ENCODE measurements at regions not wholly inside any gene's neighbourhood (a gene's known extent, or its start where the extent isn't known, plus 50 kb on each side); places are given as distances from the start of the nearest gene placed in this dataset.
A peak's percentile ranks its signal among the peaks of the same experiment; 100 is the strongest.

DNA sequence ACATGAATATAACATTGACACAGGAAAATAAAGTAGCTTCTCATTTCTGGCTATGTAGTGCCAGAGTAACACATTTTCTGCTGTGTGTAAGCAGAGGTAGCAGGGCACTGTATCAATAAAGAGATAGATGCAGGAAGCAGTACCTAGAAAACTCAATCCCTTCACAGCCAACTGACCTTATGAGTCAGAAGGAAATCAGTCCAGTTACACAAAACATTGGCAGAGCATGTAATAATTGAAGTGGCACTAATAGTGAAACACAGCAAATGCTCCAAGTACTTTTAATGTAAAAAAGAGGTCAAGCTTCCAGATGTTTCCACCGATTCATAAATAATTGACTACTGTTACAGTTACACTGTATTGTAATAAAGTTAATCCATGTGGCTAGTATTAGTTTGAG is 706.6 kb downstream of the EFNA5 start:
- FAIRE-seq, result no peak
- H3K9me3 Mint-ChIP-seq (ENCODE audit: unreplicated experiment), result no peaks in the 10 kb centered on the region
- TF ChIP-seq EZH2 (IDR thresholded peaks at IDR 0.05; ENCODE audit: insufficient read depth, low read length), result no peak
- TF ChIP-seq, protein P1, sequence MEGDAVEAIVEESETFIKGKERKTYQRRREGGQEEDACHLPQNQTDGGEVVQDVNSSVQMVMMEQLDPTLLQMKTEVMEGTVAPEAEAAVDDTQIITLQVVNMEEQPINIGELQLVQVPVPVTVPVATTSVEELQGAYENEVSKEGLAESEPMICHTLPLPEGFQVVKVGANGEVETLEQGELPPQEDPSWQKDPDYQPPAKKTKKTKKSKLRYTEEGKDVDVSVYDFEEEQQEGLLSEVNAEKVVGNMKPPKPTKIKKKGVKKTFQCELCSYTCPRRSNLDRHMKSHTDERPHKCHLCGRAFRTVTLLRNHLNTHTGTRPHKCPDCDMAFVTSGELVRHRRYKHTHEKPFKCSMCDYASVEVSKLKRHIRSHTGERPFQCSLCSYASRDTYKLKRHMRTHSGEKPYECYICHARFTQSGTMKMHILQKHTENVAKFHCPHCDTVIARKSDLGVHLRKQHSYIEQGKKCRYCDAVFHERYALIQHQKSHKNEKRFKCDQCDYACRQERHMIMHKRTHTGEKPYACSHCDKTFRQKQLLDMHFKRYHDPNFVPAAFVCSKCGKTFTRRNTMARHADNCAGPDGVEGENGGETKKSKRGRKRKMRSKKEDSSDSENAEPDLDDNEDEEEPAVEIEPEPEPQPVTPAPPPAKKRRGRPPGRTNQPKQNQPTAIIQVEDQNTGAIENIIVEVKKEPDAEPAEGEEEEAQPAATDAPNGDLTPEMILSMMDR (IDR thresholded peaks at IDR 0.05; ENCODE audit: insufficient read depth, low read depth, low read length), result no peak

DNA sequence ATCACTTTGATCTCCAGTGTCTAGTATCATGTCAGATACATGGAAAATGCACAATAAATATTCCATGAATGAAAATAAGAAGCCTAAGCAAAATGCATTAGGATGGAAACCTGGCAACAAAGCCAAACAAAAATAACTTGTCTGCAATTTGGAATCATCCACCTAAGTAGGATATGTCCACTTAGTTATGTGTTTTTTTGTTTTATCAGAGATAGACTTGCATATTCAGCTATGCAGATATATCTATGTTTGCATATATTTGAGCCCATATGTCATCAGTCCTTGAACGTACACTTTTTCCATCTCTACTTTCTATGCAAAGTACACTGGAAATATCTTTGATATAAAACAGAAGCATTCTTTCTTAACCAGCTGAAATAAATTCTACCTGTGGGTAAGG is 707.1 kb downstream of the EFNA5 start:
- Mint-ChIP-seq H3K9me3 (ENCODE audit: unreplicated experiment) (no peaks in the 10 kb centered on the region), H3K4me1 (ENCODE audit: low read depth, unreplicated experiment) (peaks cover 4% of the 10 kb centered on the region), H3K36me3 (ENCODE audit: low read depth, unreplicated experiment) (no peaks in the 10 kb centered on the region), H3K27me3 (ENCODE audit: low read depth, unreplicated experiment) (no peaks in the 10 kb centered on the region), H3K4me3 (ENCODE audit: unreplicated experiment) (no peak overlapping the region), H3K27ac (ENCODE audit: unreplicated experiment) (no peak overlapping the region)
- Histone ChIP-seq H3K4me2 (ENCODE audit: low read length) (no peak overlapping the region), H2AFZ (ENCODE audit: low read depth, low read length) (no peak overlapping the region), H3K4me3 (ENCODE audit: insufficient read depth, low read depth, low read length) (no peak overlapping the region), H3K9ac (ENCODE audit: low read length) (no peak overlapping the region), H3K27me3 (ENCODE audit: insufficient read depth, low read length) (no peaks in the 10 kb centered on the region), H4K20me1 (ENCODE audit: insufficient read depth, low read length) (no peaks in the 10 kb centered on the region), H3K36me3 (ENCODE audit: insufficient read depth, low read length) (no peaks in the 10 kb centered on the region), H3K9me3 (ENCODE audit: insufficient read depth, low read depth, low read length) (no peaks in the 10 kb centered on the region), H3K27ac (ENCODE audit: low read depth, low read length) (no peak overlapping the region), H3K79me2 (ENCODE audit: insufficient read depth, low read length) (no peaks in the 10 kb centered on the region), H3K4me1 (ENCODE audit: insufficient read depth, low read length) (no peaks in the 10 kb centered on the region)
- TF ChIP-seq, protein P1 (IDR thresholded peaks at IDR 0.05; ENCODE audit: insufficient read depth, low read depth, low read length), result no peak
- no peak for TF ChIP-seq EZH2 (IDR thresholded peaks at IDR 0.05; ENCODE audit: insufficient read depth, low read length)
- FAIRE-seq (no peak), DNase-seq (ENCODE audit: low read depth) (no peak)

More for the DNA sequence above, 706.6 kb downstream of the EFNA5 start:
- Histone ChIP-seq H2AFZ (ENCODE audit: low read depth, low read length) (no peak overlapping the region), H3K79me2 (ENCODE audit: insufficient read depth, low read length) (no peaks in the 10 kb centered on the region), H3K4me1 (ENCODE audit: insufficient read depth, low read length) (no peaks in the 10 kb centered on the region), H3K27me3 (ENCODE audit: insufficient read depth, low read length) (no peaks in the 10 kb centered on the region), H3K4me2 (ENCODE audit: low read length) (no peak overlapping the region), H3K27ac (ENCODE audit: low read depth, low read length) (no peak overlapping the region), H3K9ac (ENCODE audit: low read length) (no peak overlapping the region), H3K4me3 (ENCODE audit: insufficient read depth, low read depth, low read length) (no peak overlapping the region), H3K36me3 (ENCODE audit: insufficient read depth, low read length) (no peaks in the 10 kb centered on the region), H3K9me3 (ENCODE audit: insufficient read depth, low read depth, low read length) (no peaks in the 10 kb centered on the region), H4K20me1 (ENCODE audit: insufficient read depth, low read length) (no peaks in the 10 kb centered on the region)
- Mint-ChIP-seq H3K4me3 (ENCODE audit: unreplicated experiment) (no peak overlapping the region), H3K4me1 (ENCODE audit: low read depth, unreplicated experiment) (peaks cover 4% of the 10 kb centered on the region), H3K27ac (ENCODE audit: unreplicated experiment) (no peak overlapping the region), H3K36me3 (ENCODE audit: low read depth, unreplicated experiment) (no peaks in the 10 kb centered on the region), H3K27me3 (ENCODE audit: low read depth, unreplicated experiment) (no peaks in the 10 kb centered on the region)
- peak; percentile 63 for DNase-seq (ENCODE audit: low read depth)

DNA sequence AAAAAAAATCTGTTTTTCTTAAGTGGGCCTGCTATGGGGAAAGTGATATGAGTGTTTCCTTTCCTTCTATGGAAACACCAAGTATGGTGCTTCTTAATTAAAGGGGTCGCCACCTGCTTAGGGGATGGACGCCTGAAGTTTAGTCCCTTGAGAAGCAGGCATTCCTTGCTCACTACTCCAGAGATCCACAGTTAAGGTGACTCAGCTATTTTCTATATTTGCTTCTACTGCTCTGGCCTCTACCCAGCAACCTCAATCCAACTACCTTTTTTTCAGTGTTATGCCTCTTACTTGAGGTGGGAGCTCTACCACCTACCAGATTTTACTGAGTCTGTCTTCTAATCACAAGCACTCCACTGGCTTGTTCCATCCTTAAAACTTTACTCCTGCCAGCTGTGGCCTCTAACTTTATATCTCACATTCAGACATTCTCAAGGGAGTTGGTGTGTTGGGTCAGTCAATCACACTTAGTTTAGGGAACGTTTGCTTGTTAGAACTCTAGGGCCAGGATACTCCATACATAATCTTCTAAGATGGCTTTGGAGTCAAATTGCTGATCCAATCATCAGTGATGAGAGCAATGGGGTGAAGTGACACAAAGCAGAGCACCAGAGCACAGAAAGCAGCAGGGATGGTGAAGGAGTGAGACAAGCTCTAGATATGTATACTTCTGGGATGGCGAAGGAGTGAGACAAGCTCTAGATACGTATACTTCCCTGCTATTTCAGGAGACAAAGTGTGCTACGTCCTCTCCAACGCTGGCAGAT is 708.1 kb downstream of the EFNA5 start:
- no peaks in the 10 kb centered on the region for H3K9me3 Mint-ChIP-seq (ENCODE audit: unreplicated experiment)
- no peaks in the 10 kb centered on the region for H3K36me3 Mint-ChIP-seq (ENCODE audit: low read depth, unreplicated experiment)
- FAIRE-seq (no peak), DNase-seq (ENCODE audit: low read depth) (peak; percentile 20)
- Histone ChIP-seq H3K4me3 (ENCODE audit: insufficient read depth, low read depth, low read length) (no peak overlapping the region), H3K9me3 (ENCODE audit: insufficient read depth, low read depth, low read length) (no peaks in the 10 kb centered on the region), H3K36me3 (ENCODE audit: insufficient read depth, low read length) (no peaks in the 10 kb centered on the region), H3K79me2 (ENCODE audit: insufficient read depth, low read length) (no peaks in the 10 kb centered on the region), H2AFZ (ENCODE audit: low read depth, low read length) (no peak overlapping the region), H3K27ac (ENCODE audit: low read depth, low read length) (no peak overlapping the region), H3K9ac (ENCODE audit: low read length) (no peak overlapping the region), H3K4me1 (ENCODE audit: insufficient read depth, low read length) (no peaks in the 10 kb centered on the region), H3K4me2 (ENCODE audit: low read length) (no peak overlapping the region), H4K20me1 (ENCODE audit: insufficient read depth, low read length) (no peaks in the 10 kb centered on the region), H3K27me3 (ENCODE audit: insufficient read depth, low read length) (no peaks in the 10 kb centered on the region)
- peaks cover 4% of the 10 kb centered on the region for H3K4me1 Mint-ChIP-seq (ENCODE audit: low read depth, unreplicated experiment)
- no peak overlapping the region for H3K27ac Mint-ChIP-seq (ENCODE audit: unreplicated experiment)
- no peak overlapping the region for H3K4me3 Mint-ChIP-seq (ENCODE audit: unreplicated experiment)
- TF ChIP-seq, protein P1 (IDR thresholded peaks at IDR 0.05; ENCODE audit: insufficient read depth, low read depth, low read length), result no peak
- TF ChIP-seq EZH2 (IDR thresholded peaks at IDR 0.05; ENCODE audit: insufficient read depth, low read length), result no peak
- no peaks in the 10 kb centered on the region for H3K27me3 Mint-ChIP-seq (ENCODE audit: low read depth, unreplicated experiment)

Data from astrocyte (in vitro differentiated cells and primary cell).